ENCODE measurements at regions not wholly inside any gene's neighbourhood (a gene's known extent, or its start where the extent isn't known, plus 50 kb on each side); places are given as distances from the start of the nearest gene placed in this dataset.

DNA sequence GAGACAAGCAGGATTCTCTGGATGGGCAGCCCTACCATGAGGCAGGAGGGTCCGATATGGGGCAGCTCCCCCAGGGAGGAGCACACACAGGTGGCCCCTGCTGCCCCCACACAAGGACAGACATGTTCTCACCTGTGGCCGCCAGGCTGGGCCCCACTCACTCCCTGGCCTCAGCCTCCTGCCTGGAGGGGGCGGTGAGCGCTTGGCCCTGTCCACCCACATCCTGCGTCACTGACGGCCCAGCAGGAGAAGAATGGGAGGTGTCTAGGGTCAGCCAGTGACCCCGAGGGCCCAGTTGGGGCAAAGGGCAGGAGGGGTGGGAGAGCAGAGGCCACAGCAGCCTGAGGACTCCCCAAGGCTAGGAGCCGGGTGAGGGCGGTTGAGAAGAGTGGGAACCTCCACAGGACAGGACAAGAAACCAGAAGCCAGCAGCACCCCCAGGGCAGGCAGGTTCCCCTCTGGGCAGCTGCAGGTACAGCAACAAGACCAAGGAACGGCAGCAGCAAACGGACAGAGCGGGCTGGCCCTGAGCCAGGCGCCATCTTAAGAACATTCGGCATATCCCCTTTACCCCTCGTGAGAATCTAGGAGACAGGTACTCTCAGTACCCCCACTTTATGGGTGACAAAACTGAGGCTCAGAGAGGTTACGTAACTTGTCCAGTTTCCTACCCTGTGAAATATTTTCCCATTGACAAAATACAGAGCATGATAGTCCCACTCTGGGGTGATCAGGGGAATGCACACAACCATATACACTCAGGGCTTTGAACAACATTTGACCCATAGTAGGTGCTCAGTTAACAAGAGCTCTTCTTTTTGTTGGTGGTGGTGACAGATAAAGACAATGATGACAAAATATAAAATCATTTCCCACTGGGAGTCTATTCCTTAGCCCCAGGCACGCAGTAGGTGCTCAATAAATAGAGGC lies 74.3 kb downstream of the NCOR2 start:
- TF ChIP-seq, protein P1, sequence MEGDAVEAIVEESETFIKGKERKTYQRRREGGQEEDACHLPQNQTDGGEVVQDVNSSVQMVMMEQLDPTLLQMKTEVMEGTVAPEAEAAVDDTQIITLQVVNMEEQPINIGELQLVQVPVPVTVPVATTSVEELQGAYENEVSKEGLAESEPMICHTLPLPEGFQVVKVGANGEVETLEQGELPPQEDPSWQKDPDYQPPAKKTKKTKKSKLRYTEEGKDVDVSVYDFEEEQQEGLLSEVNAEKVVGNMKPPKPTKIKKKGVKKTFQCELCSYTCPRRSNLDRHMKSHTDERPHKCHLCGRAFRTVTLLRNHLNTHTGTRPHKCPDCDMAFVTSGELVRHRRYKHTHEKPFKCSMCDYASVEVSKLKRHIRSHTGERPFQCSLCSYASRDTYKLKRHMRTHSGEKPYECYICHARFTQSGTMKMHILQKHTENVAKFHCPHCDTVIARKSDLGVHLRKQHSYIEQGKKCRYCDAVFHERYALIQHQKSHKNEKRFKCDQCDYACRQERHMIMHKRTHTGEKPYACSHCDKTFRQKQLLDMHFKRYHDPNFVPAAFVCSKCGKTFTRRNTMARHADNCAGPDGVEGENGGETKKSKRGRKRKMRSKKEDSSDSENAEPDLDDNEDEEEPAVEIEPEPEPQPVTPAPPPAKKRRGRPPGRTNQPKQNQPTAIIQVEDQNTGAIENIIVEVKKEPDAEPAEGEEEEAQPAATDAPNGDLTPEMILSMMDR (IDR thresholded peaks at IDR 0.05; ENCODE audit: insufficient read depth, low read length), result no peak
- no peak for DNase-seq (ENCODE audit: low read depth)
- no peak overlapping the region for H3K4me3 ChIP-seq (ENCODE audit: low read depth, low read length)

DNA sequence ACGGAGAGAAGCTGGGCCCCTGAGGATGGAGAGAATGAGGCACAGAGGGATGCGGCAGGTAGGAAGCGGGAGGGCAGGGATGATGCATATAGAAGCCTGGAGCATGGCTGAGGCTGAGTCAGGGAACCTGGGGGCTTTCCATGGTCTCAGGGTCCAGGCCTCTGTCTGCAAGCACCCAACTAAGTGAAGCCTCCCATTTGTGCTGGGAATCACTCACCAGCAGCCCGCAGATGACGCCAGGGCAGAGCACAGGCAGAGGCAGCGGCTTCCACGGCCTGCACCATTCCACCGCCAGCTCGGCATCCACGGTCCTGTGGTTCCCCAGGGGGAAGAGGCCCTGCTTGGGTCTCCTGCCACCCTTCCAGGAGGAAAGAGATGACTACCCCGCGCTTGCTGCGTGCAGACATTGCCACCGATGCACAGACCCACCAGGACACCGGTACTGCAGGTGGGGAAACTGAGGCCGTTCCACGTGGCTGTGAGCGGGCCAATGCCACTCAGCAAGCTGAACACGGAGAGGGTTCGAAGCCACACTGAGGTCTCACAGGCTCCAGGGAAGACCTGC lies 75.5 kb downstream of the NCOR2 start:
- no peak for DNase-seq (ENCODE audit: low read depth)
- no peak overlapping the region for H3K4me3 ChIP-seq (ENCODE audit: low read depth, low read length)
- TF ChIP-seq, protein P1 (IDR thresholded peaks at IDR 0.05; ENCODE audit: insufficient read depth, low read length), result no peak

DNA sequence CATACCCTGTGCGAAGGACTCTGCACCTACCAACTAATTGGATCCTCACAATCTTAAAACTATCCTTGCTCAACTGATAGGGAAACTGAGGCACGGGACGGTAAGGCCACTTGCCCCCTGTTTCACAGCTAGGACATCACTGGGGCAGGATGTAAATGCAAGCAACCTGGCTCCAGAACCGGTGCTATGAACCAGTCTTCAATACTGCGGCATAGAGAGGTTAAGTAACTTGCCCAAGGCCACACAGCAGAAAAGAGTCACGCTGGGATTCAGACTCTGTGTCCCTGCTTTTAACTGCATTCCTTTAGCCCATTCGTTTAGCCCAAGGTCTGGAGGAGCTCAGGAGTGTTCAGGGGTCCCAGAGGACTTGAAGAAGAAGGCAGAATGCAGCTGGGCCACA lies 76.1 kb downstream of the NCOR2 start:
- TF ChIP-seq, protein P1 (IDR thresholded peaks at IDR 0.05; ENCODE audit: insufficient read depth, low read length), result no peak
- DNase-seq (ENCODE audit: low read depth), result no peak
- no peak overlapping the region for H3K4me3 ChIP-seq (ENCODE audit: low read depth, low read length)

DNA sequence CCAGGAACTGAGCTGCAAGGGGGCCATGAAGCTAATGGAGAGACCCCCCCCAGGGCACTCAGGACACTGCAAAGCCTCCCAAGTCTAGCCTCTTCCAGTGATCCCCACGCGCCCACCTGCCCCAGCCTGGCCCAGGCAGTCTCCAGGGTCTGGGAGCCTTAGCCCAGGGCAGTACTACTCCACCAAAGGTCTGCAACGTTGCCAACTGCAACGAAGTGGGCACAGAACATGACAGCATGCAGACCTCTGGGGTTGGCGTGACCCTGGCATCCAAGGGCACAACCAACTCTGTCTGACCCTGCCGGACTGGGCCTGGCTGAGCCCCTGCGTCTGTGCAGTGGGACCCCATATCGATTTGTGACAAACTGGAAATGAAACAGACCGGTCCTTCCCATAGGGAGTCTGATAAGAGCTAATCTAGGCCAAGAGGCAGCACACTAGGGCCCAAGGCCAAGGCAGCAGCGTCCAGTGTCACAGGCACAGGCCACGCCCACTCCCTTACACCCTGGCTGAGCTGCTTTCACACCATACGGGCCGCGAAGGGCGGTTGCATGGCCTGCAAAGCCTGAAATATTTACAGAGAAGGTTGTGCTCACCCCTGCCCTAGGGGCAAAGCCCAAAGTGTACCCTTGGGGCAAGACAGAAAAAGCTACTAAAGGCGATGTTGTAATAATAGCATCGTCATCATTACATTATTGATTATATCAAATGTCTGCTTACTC lies 76.7 kb downstream of the NCOR2 start:
- DNase-seq (ENCODE audit: low read depth), result no peak
- H3K4me3 ChIP-seq (ENCODE audit: low read depth, low read length), result no peak overlapping the region
- TF ChIP-seq, protein P1 (IDR thresholded peaks at IDR 0.05; ENCODE audit: insufficient read depth, low read length), result no peak

DNA sequence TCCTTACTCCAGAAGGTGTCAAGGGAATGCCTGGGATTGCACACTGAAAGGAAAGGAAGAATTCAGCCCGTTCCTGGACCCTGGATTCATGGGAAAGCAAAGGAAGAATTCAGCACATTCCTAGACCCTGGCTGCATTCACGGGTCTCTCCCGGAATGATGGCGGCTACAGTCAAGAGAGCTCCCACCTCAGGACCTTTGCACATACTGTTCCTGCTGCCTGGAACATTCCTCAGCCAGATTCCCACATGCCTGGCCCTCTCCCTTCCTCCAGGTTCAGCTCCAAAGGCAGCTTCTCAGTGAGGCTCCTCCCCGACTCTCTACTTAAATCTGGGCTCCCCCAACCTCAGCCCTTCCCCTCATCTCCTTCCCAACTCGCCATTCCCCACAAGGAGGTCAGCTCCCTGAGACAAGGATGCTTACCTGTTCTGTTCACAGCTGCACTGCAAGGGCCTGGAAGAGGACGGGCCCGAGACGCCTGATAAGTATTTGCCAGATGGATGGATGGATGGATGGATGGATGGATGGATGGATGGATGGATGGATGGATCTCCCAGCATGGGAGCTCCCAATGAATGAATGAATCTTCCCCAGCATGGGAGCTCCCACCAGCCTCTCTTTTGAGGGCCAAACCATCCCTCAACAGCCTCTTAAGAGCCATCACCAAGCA lies 77.4 kb downstream of the NCOR2 start:
- TF ChIP-seq, protein P1 (IDR thresholded peaks at IDR 0.05; ENCODE audit: insufficient read depth, low read length), result no peak
- DNase-seq (ENCODE audit: low read depth), result no peak
- H3K4me3 ChIP-seq (ENCODE audit: low read depth, low read length), result no peak overlapping the region

DNA sequence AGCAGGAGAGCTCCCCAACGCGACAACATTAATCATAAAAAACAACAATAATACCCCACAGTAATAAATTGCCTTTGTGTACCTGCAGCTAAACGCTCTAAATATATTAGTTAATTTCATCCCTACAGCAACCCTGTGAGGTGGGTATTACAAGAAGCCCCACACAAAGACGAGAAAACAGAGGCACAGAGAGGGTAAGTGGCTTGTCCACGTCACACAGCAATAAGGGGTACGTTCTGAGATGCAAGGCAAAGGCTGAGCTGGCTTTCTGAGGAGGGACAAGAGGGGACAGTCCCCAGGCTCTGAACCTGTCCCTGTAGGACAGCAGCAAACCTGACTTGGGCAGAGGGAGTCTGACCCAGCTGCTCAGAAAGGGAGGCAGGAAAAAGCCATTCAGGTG lies 78.2 kb downstream of the NCOR2 start:
- no peak for DNase-seq (ENCODE audit: low read depth)
- TF ChIP-seq, protein P1 (IDR thresholded peaks at IDR 0.05; ENCODE audit: insufficient read depth, low read length), result no peak

More for the DNA sequence above, 78.2 kb downstream of the NCOR2 start:
- H3K4me3 ChIP-seq (ENCODE audit: low read depth, low read length), result no peak overlapping the region
